NCI-H82 (cell line): ENCODE measurements at regions not wholly inside any gene's neighbourhood (a gene's known extent, or its start where the extent isn't known, plus 50 kb on each side); places are given as distances from the start of the nearest gene placed in this dataset.
A peak's percentile ranks its signal among the peaks of the same experiment; 100 is the strongest.

Source experiments
- DNase-seq: peaks from one replicate; lab custom pipeline; 2025; lab: John Stamatoyannopoulos, UW

DNA sequence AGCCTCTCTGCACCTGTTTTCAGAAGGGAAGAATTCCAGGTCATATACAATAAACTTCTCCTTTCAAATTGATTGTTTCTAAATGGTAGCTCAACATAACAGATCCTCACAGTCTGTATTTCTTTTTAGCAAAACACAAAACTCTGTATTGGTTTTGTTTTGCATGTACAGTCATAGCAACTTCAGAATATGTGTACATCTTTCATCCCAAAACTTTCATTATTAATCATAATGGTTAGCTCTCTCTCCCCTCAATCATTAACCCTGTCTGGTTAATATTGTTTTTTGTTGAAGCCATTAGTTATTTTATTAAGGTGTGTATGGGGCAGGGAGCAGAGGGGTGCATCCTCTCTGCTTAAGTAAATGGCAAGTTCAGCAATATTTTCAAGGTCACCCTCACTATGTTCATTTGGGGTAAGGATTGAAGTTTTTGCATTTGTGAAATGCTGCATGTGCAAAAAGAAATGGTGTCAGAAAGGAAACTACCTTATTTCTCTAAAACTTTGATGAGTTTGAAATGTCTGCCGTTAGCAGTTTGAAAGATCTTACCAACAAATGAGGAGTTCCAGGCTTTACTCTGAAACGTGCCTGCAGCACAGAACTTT is 136.8 kb upstream of the BTBD3 start:
- DNase-seq: no peak

DNA sequence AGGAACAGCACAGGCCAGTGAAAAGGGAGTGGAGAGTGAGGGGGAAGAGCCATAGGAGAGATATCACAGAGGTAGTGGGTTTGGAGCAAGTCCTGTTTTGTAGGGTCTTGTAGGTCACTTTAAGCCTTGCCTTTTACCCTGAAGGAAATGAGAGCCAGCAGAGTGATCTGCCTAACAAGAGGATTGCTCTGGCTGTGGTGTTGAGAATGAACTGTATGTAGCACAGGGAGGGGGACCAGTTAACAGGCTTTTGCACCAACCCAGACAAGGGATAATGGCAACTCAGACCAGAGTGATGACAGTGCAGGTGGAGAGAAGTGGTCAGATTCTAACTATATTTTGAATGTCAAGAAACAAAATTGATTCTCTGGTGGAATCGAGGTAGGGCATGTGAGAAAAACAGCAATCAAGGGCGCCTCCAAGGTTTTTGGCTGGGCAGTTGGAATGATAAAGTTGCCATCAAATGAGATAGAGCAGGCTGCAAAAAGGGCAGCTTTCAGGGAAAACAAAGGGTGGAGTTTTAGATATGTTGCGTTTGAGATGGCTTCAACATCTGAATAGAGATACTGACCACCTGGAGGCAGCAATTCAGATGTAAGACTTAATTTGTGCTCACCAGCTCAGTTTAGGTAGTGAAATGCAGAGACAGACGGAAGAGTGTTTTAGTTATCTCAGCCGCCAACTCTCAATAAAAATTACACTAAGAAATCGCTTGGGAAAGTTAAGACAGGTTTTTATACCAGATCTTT is 134.4 kb upstream of the BTBD3 start:
- no peak for DNase-seq

DNA sequence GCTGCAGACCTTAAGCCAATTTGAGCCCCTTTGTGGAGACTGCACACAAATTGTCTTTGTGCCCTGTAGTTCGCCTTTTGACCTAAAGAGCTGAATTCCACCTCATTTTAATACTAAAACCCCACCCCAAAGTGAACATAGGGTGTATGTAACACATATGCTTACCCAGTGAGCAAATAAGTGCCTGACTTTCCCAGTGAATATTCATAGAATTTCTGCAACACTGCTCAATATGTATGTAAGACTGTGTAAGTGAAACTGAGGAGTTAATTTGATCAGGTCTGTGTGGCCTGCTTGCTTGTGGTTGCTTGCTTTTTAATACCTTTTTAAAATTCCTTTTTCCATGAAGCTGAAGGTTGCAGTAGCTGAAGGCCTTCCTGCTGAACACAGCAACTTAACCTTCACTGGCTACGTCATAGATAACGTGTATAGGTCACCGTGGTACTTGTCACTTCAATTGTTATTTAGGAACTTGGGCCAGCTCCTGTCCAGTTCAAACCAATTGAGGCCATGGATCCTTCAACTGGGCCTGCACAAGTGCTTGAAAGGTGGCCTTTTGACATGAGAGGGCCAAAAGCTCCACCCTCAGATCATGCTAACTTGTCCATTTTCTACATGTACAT is 131.7 kb upstream of the BTBD3 start:
- DNase-seq: peak; percentile 24

DNA sequence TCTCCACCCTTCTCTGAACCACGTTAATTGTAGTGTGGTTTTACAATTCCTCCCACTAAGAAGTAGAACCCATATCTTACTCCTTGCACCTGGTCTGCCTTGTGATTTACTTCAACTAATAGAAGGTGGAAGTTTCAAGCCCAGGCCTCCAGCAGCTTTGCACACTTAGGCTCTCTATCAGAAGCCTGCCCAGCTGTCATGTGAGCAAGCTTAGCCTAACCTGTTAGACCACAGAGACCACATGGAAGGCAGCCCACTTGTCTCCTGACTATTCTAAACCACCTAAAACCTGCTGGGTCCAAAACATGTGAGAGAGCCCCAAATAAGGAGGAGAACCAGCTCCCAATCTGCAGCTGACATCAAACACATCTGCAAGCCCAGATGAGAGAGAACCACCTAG is 127.6 kb upstream of the BTBD3 start:
- DNase-seq: peak; percentile 10

DNA sequence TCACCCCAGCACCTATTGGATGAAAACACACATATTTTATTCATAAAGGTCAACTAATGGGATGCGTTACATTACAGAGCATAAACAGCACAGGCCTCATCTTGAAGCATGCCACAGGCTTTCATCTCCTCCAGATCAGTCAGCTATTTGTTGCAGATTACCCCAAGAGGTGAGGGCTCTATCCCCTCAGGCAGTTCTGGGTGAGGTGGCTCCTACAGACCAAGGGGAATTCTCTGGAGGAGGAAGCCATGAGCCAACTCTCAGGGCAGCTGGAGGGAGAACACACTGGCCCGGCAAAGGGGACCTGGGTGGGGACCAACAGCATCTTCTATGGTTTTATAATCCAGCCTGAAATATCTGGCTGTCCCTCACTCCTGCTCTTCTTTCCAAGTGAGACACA is 126.4 kb upstream of the BTBD3 start:
- DNase-seq: no peak

DNA sequence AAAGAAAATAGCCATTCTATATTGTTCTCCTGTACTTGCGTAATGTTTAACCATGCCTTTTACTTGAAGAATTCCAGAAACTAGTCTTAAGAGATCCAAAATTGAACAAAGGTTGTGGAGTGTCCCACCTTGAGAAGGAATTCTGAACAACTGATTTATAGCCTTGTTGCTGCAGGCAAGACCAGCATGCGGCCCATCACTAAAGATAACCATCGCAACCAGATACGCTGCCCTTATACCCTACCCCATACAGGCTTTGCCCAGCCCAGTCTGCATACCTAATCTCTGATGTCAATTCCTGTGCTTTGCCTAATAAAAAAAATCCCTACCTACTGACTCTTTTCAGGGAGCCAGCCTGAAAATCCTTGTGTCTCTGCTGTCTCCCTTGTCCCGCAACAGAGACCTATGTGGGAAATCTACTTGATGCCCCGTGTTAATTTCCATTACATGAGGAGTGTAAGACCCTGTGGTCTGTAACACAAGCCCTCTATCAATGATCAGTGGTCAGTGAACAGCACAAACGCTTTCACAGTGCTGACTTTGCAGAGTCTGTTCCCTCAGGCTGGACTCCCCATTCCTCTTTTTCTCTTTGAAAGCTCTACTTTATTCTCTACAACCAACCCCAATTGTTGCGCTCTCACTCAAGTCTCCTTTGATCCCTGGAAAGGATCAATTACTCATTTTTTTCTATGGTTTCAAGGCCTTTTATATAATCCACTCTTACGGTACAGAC is 125.7 kb upstream of the BTBD3 start:
- DNase-seq: no peak

DNA sequence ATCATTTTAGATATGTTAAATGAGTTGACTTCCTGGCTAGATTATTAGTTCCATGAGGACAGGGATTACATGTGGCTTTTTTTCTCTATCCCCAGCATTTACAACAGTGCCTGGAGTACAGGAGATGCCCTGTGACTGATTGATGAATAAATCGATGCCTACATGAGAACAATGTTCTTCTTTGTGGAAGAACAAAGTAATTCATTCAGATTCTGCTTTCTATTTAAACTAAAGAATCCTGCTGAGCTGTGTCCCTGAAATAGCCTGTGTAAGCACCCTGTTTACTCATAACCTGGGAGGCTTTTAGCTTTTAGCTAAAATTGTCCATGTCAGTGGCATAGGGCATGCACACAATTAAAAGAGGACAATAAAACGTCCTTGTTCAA is 125.1 kb upstream of the BTBD3 start:
- no peak for DNase-seq

DNA sequence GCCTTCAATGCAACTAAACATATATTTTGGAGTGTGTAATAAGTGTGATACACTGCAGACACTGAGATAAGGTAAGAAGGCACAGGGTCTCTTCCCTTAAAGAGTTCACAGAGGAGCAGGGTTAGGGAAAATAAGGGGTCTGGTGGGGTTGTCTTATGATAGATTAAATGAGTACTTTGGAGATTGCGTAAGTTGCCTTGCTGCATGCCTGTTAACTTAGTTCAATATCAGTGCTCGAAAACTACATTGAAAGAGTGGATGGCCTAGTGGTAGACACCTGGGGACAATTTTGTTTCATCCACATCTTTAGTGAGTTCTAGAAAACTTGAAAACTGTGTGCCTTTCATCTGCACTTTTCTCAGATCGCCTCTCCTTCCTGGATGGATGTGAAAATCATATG is 123.2 kb upstream of the BTBD3 start:
- DNase-seq: no peak

DNA sequence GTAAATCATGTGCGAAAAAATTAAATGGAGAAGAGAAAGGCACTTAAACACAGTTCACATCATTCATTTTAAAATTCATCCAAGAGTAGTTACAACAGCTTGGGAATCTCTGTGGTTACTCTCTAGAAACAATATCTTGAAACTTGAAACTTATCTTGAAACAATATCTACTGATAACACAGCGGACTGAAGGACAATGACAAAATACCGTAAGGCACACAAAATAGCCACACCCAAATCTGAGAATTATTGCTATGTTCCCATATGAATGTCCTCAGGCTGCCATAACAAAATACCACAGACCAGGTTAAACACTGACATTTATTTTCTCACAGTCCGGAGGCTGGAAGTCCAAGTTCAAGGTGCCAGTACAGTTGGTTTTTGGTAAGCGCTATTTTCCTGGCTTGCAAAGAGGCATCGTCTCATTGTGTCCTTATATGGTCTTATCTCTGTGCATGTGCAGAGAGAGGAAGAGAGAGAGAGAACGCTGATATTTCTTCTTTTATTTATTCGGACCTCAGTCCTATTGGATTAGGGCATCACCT is 122.5 kb upstream of the BTBD3 start:
- no peak for DNase-seq

DNA sequence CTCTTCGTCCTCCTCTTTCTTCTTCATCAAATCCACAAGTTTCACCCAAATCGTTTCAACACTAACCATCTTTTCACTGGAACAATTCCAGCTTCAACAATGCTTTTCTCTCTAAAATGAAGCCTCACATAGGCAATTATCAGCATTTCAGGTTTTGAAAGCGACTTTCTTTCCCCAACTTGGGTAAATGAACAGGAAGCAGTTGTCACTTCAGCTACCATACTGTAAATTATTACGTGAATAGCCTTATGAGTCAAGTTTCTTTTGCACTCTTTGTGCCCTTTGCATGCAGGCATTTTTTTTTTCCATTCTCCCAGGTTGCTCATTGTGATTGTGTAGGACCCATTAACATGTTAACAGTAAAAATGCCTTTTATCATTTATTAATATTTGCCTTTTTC is 121.7 kb upstream of the BTBD3 start:
- DNase-seq: no peak

DNA sequence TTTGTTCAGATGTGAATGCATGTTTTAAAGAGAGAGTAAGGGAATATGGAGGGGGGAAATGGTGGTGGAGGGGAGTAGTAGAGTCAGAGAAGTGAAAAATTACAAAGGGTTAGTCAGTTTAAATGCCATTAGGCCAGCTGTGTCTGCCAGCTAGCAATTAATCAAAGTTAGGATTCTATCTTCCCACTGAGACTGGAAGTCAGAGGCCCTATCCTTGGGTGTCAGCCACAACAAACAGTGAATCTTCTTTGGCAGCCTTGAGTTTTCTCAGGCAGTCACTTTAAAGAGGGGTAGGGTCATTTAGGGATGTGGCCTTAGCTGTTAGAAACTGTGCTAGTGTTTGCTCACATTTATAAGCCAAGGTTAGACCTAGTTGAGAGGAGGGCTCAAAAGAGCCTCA is 120.5 kb upstream of the BTBD3 start:
- peak; percentile 22 for DNase-seq

DNA sequence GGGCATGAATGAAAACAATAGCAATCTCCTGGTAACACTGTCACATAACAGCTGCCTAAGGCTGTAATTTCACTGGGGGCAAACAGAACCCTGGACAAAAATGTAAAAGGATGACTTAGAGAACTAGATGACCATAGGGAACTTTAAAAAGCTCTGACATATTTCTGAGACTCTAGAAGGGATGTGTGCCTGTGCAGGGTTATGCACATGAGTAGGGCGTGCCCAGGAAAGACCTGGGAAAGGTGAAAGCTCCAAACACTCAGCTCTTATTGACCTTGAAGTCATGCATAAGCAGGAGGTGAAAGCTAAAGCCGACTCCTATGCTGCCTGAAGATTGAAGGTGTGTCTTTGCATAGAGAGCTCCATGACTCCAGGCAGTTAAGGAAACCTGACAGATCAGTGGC is 118.4 kb upstream of the BTBD3 start:
- peak; percentile 66 for DNase-seq

DNA sequence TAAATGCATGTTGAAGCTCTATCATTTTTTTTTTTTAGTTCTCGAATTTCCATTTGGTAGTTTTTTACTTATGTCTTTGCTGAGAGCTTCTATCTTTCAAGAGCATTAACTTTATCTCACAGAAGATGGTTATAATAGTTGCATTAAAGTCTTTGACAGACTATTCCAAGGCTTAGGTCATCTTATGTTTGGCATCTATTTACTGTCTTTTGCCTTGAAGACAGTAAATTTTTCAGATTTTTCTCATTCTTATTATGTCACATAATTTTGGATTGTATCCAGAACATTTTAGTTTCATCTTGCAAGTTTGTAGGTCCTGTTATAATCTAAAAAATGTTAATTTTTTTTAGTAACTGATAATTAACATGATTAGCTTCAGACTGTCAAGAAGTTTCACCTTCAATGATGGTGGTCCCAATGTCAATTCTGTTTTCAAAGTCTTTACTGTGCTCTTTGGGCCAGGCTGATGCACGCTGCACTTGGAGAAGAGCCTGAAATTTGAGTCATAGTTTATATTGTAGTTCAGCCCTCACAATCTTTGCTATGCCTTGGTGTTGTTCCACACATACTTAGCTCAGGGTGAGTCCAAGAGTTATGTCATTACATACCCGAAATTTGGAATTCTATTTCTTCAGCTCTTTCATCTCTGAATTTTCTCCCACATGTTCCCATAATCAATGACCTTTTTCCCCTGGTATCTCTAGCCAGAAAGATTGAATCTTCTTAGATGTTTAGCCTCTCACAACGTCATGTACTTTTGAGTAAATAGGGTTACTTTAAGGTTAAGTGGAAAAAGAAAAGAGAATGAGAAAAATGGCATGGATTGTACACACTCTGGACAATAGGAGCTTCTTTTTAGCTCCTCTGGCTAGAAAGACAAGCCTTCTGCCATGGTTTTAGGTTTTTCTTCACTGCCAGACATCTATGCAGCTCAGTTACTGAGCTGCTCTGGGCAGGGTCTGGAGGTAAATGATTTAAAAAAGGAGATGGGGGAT is 110.3 kb upstream of the BTBD3 start:
- DNase-seq: no peak

DNA sequence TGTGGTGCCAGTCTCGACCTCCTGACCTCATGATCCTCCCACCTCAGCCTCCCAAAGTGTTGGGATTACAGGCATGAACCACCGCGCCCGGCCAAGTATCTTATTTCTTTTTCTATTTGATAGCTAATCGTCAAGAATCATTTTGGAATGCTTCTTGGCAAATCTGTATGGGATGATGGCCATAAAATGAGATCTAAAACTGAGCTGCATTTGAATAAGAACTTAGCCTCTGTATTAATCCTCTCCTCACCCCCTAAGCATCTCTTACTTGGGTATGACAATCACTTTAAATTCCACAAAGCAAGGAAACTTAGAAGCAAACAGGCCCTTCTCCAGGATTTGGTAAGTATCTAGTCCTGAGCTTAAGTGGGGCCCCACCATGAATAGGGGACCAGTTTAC is 108.9 kb upstream of the BTBD3 start:
- no peak for DNase-seq

DNA sequence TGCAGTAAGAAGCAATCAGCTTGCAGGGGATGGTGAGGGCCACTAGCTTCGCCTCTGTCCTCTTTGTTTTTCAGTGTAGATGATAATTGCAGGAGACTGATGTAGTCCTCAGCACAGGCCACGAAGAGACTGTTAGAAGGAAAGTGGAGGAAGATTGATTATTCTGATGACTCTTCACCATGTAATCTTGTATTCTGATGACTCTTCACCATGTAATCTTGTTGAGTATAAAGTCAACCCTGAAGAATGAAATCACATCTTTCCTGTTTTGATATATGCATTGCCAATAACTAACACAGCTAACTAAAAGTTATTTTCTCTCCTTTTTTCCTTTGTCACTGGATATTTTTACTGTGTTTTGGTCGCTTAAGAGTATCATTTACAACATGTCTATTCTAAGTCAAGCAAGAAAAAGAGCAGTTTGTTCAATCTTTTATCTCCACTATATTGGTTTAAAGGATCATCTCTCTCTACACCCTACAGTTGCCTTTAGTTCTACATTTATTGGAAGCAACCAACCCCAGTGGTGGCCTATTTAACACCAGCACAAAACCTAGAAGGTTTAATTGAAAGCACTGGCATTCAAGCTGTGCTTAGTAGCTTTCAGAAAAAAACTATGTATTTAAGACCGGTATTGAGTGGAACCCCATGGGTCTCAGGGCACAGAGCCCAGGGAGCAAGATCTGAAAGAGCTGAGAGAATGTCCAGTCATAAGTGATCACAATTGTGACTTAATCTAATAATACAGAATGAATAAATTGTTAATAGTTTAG is 107.2 kb upstream of the BTBD3 start:
- peak; percentile 19 for DNase-seq

DNA sequence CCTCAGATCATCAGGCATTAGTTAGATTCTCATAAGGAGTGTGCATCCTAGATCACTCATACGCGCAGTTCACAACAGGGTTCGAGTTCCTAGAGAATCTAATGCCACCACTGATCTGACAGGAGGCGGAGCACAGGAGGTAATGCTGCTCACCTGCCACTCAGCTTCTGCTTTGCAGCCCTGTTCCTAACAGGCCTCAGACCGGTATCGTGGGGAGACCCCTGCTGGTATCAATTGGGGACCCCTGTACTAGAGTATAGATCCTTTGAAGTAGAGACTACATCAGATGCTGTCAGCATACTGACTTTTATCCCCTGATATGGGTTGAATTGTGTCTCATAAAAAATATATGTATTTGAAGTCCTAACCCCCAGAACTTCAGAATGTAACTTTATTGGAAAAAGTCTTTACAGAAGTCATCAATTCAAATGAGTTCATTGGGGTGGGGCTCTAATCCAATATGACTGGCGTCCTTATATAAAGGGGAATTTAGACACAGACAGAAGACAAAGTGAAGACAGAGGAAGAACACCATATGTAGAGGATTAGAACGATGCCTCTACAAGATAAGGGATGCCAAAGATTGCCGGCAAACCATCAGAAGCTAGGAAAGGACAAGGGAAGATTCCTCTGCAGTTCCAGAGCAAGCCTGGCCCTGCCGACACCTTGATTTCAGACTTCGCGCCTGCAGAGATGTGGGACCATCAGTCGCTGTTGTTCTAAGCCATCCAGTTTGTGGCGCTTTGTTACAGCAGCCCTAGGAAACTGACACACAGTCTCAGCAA is 104.4 kb upstream of the BTBD3 start:
- DNase-seq: peak; percentile 59

DNA sequence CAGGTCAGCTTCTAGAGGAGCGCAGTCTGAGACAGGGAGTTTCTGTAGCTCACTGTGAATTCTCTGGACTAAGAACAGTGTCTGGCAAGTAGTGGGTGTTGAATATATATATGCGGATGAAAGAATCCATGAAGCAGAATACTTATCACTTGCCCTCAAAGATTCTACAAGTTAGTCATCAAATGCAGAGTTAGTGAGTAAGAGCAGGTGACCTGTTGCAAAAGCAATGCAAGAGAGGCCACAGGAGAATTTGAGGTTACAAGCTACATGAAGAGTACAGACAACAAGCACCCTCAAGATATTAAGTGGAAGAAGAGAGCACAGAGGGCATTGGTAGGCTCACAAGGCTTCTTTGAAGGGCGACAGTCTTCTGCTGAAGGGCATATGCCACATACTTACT is 103.4 kb upstream of the BTBD3 start:
- no peak for DNase-seq

DNA sequence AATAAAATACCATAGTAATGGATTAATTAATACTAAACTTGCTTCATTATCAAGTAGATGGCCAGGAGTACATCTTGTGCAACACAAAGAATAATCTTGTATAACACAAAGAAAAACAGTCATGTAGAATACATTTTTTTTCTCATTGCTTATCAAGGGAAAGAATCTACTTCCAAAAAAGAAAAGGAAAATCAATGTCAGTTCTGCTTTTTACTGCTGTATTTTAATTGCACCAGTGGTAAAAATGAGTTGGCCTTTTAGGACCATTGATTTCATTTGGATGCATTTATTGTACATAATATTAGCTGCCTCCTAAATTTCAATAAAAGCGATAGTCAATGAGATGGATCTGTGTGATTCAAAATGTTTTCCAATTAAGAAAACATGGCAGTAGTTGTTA is 96.9 kb upstream of the BTBD3 start:
- no peak for DNase-seq

DNA sequence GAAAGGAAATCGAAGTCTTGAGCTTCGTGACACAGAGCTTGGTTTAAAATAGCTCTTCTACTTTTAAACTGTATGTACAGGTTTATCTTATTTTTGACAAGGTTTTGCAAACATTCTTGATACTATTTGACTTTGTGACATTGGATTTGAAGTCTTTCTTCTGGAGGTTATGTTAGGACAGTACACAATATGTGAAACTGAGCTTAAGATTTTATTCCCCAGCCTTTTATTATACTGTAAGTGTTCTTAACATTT is 95.2 kb upstream of the BTBD3 start:
- no peak for DNase-seq

DNA sequence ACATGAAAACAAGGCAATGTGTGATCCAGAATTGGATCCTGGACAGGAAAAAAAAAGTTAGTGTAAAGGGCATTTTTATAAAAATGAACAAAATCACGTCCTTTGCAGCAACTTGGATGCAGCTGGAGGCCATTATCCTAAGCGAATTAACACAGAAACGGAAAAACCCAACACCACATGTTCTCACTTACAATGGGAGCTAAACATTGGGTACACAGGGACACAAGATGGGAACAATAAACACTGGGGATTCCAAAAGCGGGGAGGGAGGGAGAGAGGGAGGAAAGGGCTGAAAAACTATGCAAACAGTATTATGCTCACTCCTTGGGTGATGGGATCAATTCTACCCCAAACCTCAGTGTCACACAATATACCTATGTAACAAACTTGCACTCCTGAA is 91.4 kb upstream of the BTBD3 start:
- no peak for DNase-seq
